KMS-11 (cell line): ENCODE measurements at regions not wholly inside any gene's neighbourhood (a gene's known extent, or its start where the extent isn't known, plus 50 kb on each side); places are given as distances from the start of the nearest gene placed in this dataset.

ENCODE experiments used
- H2AFZ ChIP-seq: fragments of 200-600 bp; sonication (generic); 2 replicates; pipeline ENCODE4 v1.6.1; 2016; ENCODE audit warnings: antibody characterized with exemption, mixed run types, low read depth
- H3K27ac ChIP-seq: fragments of 200-600 bp; sonication (generic); 2 replicates; pipeline ENCODE4 v1.6.1; 2016; ENCODE audit warnings: mild to moderate bottlenecking, mixed run types
- H3K27me3 ChIP-seq: fragments of 200-600 bp; sonication (generic); 2 replicates; pipeline ENCODE4 v1.6.1; 2017; ENCODE audit warnings: mild to moderate bottlenecking, low read depth, mixed run types, moderate library complexity; ENCODE audit not compliant: insufficient read depth
- H3K36me3 ChIP-seq: fragments of 200-600 bp; sonication (generic); 2 replicates; pipeline ENCODE4 v1.6.1; 2017; ENCODE audit warnings: mild to moderate bottlenecking, mixed run types; ENCODE audit not compliant: insufficient read depth
- H3K4me1 ChIP-seq: fragments of 200-600 bp; sonication (generic); 2 replicates; pipeline ENCODE4 v1.6.1; 2016; ENCODE audit warnings: mild to moderate bottlenecking, low read depth, mixed run types; ENCODE audit not compliant: poor library complexity, severe bottlenecking
- H3K4me2 ChIP-seq: fragments of 200-600 bp; sonication (generic); 2 replicates; pipeline ENCODE4 v1.7.0; 2016; ENCODE audit warnings: mild to moderate bottlenecking, mixed run types
- H3K4me3 ChIP-seq: fragments of 200-600 bp; sonication (generic); IDR thresholded peaks from 2 replicates; pipeline ENCODE4 v1.6.1; 2017; ENCODE audit warnings: low read depth, low read length, mixed read lengths; ENCODE audit not compliant: insufficient read depth
- H3K79me2 ChIP-seq: fragments of 200-600 bp; sonication (generic); 2 replicates; pipeline ENCODE4 v1.6.1; 2016; ENCODE audit warnings: low read depth, mixed run types; ENCODE audit not compliant: insufficient read depth
- H3K9ac ChIP-seq: fragments of 200-600 bp; sonication (generic); 2 replicates; pipeline ENCODE4 v1.6.1; 2016; ENCODE audit warnings: mild to moderate bottlenecking, mixed run types
- H4K20me1 ChIP-seq: fragments of 200-600 bp; sonication (generic); 2 replicates; pipeline ENCODE4 v1.6.1; 2016; ENCODE audit warnings: mild to moderate bottlenecking, mixed run types; ENCODE audit not compliant: insufficient read depth
- TF ChIP-seq, protein P1 (sequence below): fragments of 200-600 bp; sonication (generic); conservative IDR thresholded peaks from 2 replicates; pipeline ENCODE4 v1.6.1; 2017; ENCODE audit warnings: low read depth, mild to moderate bottlenecking, antibody characterized with exemption, low read length, moderate library complexity, mixed read lengths

DNA sequence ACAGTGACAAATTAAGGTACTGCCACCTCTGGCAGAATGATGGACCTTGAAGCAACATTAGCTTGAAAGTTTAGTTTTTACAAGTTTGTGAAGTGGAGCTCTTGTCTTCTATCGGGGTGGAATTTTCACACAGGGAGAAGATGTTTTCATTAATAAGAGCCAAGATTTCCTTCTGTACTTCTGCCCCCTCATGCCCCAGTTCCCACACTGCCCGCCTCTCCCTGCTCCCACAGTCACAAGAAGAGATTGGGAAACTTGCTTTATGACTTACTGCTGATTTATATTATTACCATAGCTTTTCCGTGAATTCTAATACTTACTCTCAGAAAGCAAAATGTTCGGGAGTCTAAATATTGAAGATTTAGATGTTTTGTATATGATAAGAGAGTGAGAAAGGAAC lies 539.8 kb upstream of the ARX start:
- Histone ChIP-seq H3K4me3 (no peak overlapping the region), H3K4me1 (no peaks in the 10 kb centered on the region), H3K36me3 (no peaks in the 10 kb centered on the region), H3K27ac (no peak overlapping the region), H4K20me1 (no peaks in the 10 kb centered on the region), H3K27me3 (no peaks in the 10 kb centered on the region), H3K79me2 (no peaks in the 10 kb centered on the region), H2AFZ (no peak overlapping the region), H3K9ac (no peak overlapping the region), H3K4me2 (no peak overlapping the region)
- TF ChIP-seq, protein P1, sequence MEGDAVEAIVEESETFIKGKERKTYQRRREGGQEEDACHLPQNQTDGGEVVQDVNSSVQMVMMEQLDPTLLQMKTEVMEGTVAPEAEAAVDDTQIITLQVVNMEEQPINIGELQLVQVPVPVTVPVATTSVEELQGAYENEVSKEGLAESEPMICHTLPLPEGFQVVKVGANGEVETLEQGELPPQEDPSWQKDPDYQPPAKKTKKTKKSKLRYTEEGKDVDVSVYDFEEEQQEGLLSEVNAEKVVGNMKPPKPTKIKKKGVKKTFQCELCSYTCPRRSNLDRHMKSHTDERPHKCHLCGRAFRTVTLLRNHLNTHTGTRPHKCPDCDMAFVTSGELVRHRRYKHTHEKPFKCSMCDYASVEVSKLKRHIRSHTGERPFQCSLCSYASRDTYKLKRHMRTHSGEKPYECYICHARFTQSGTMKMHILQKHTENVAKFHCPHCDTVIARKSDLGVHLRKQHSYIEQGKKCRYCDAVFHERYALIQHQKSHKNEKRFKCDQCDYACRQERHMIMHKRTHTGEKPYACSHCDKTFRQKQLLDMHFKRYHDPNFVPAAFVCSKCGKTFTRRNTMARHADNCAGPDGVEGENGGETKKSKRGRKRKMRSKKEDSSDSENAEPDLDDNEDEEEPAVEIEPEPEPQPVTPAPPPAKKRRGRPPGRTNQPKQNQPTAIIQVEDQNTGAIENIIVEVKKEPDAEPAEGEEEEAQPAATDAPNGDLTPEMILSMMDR = no peak

DNA sequence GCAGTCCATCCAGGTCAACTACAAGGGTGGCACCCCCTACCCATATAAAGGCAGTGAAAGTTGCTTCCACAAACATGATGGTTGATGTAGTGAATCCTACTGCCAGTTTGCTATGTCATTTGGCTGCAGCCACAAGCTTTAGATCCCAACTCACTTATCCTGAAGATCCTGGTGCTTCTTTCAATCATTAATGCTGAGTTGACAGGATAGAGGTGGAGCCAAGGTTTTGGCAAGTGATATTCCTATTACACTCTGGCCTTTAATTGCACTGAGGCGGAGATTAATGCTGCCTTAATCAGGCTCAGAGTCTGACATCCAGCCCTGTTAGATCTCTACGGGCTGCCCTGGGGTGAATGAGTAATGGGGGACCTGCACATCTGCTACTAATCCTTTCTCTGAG lies 542.4 kb upstream of the ARX start:
- Histone ChIP-seq H4K20me1 (no peaks in the 10 kb centered on the region), H3K4me2 (no peak overlapping the region), H3K9ac (no peak overlapping the region), H3K4me1 (no peaks in the 10 kb centered on the region), H3K79me2 (no peaks in the 10 kb centered on the region), H3K36me3 (no peaks in the 10 kb centered on the region), H3K4me3 (no peak overlapping the region), H3K27me3 (no peaks in the 10 kb centered on the region), H3K27ac (no peak overlapping the region), H2AFZ (no peak overlapping the region)
- TF ChIP-seq, protein P1 = no peak

DNA sequence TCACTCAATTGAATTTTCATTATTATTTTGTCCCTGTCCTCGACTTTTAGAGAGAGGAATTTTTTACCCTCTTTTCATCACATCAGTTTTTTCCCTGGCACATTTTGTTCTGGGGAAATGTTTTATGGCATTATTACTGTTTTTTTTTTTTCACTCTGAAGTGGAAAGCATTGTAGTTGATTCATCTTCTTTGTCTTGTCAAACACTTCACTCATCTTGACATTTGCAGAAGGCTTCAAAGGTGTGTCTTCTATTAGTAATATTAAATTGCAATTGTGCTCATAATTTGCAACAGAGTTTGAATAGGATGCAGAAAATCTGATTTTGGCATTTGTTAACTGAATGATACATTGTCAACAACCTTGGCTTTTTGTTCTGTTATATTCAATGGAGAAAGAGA lies 545.4 kb upstream of the ARX start:
- no peak overlapping the region for H3K9ac ChIP-seq
- H3K36me3 ChIP-seq = no peaks in the 10 kb centered on the region
- no peaks in the 10 kb centered on the region for H4K20me1 ChIP-seq
- no peak overlapping the region for H3K27ac ChIP-seq
- H3K4me1 ChIP-seq = no peaks in the 10 kb centered on the region
- no peaks in the 10 kb centered on the region for H3K79me2 ChIP-seq
- TF ChIP-seq, protein P1 = no peak
- no peak overlapping the region for H3K4me2 ChIP-seq
- no peak overlapping the region for H2AFZ ChIP-seq
- H3K4me3 ChIP-seq = no peak overlapping the region
- no peaks in the 10 kb centered on the region for H3K27me3 ChIP-seq

DNA sequence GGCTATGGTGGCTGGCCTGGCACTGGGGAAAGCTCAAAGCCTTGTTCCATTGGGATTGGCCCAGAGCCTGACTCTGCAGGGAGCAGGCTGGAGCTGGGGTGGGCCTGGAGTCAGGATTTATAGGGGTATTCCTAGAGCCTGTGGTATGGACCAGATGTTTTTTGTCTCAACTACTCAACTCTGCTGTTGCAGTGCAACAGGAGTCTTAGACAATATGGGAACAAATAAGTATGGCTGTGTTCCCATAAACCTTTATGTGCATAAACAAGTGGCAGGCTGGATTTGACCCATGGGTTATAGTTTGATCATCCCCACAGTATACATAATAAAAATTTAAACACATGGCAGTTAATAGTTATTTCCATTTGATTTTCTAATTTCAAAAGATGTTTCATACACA lies 557.9 kb upstream of the ARX start:
- TF ChIP-seq, protein P1 = no peak
- H3K27me3 ChIP-seq = no peaks in the 10 kb centered on the region
- H3K36me3 ChIP-seq = no peaks in the 10 kb centered on the region
- H3K9ac ChIP-seq = no peak overlapping the region
- no peak overlapping the region for H3K4me2 ChIP-seq
- no peak overlapping the region for H2AFZ ChIP-seq
- no peaks in the 10 kb centered on the region for H3K4me1 ChIP-seq
- H4K20me1 ChIP-seq = no peaks in the 10 kb centered on the region
- no peak overlapping the region for H3K4me3 ChIP-seq
- H3K27ac ChIP-seq = no peak overlapping the region
- H3K79me2 ChIP-seq = no peaks in the 10 kb centered on the region

DNA sequence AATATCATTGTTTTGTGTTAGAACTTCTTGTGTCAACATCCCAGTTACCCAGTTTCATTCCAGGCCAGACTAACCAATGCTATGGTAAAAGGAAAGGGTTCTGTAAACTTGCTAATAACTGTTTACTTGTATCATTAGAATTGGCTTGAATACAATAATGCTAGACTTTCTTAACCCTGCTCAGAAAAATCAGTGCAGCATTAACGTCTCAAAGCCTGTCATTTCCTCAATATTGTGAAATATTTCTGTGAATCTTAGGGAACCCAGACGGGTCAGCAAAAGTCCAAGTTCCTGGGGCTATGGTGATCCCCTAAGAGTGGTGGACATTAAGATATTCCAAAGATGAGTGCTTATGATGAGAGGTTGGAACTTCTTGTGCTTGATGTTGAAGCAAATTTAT lies 541.2 kb upstream of the MAGEB18 start:
- Histone ChIP-seq H3K27me3 (no peaks in the 10 kb centered on the region), H3K4me2 (no peak overlapping the region), H3K4me1 (peaks cover 4% of the 10 kb centered on the region), H3K36me3 (no peaks in the 10 kb centered on the region), H3K4me3 (no peak overlapping the region), H3K9ac (no peak overlapping the region), H3K27ac (no peak overlapping the region), H2AFZ (no peak overlapping the region), H4K20me1 (no peaks in the 10 kb centered on the region), H3K79me2 (no peaks in the 10 kb centered on the region)
- TF ChIP-seq, protein P1 = no peak
